ENCODE measurements at regions not wholly inside any gene's neighbourhood (a gene's known extent, or its start where the extent isn't known, plus 50 kb on each side); places are given as distances from the start of the nearest gene placed in this dataset.

GRCh38 chr7:18191862-18192625, 164.4 kb upstream of the PRPS1L1 start:
- FAIRE-seq = no peak
- CTCF ChIA-PET = no interaction called here

GRCh38 chr7:18194616-18195015, 167.0 kb upstream of the PRPS1L1 start:
- TF ChIP-seq ZNF302 (CRISPR knock-in tag; IDR thresholded peaks at IDR 0.05) (no peak), FOXS1 (CRISPR knock-in tag; IDR thresholded peaks at IDR 0.05) (no peak), JUNB (IDR thresholded peaks at IDR 0.05) (no peak)
- FAIRE-seq = no peak
- H3K4me1 ChIP-seq = peaks cover 4% of the 10 kb centered on the region; the same call in 1 of the 3 replicates
- CTCF ChIA-PET = no interaction called here
- no peak for DNase-seq (ENCODE audit: low read depth in 1 of 2, low spot score in 1 of 2)
- POLR2A ChIA-PET = no interaction called here
- H3K27ac ChIP-seq = no peak overlapping the region
- no peaks in the 10 kb centered on the region for H3K9me3 ChIP-seq
- no peak for ATAC-seq
- H3K4me2 ChIP-seq = no peak overlapping the region
- no peak overlapping the region for H3K4me3 ChIP-seq

More at GRCh38 chr7:18191862-18192625, 164.4 kb upstream of the PRPS1L1 start:
- H3K4me1 ChIP-seq = peaks cover 4% of the 10 kb centered on the region; the same call in 1 of the 3 replicates
- POLR2A ChIA-PET = no interaction called here
- H3K9me3 ChIP-seq = no peaks in the 10 kb centered on the region
- ATAC-seq (no peak), DNase-seq (ENCODE audit: low read depth in 1 of 2, low spot score in 1 of 2) (peak in 1 of 2 experiments; percentile 13)
- TF ChIP-seq E2F6 (IDR thresholded peaks at IDR 0.05; ENCODE audit: borderline replicate concordance, low read depth) = no peak
- no peak for TF ChIP-seq PBX3 (IDR thresholded peaks at IDR 0.05)
- no peak for TF ChIP-seq NPAS2 (CRISPR knock-in tag; IDR thresholded peaks at IDR 0.05; ENCODE audit: borderline replicate concordance)
- no peak for TF ChIP-seq MAFK (IDR thresholded peaks at IDR 0.05; ENCODE audit: partially characterized antibody)
- TF ChIP-seq RARB (CRISPR knock-in tag; IDR thresholded peaks at IDR 0.05) = no peak
- no peak for TF ChIP-seq ESRRA (IDR thresholded peaks at IDR 0.05; ENCODE audit: borderline replicate concordance, low read length)
- no peak for TF ChIP-seq USF2 (IDR thresholded peaks at IDR 0.05)
- TF ChIP-seq HOXB5 (CRISPR knock-in tag; IDR thresholded peaks at IDR 0.05) = no peak
- no peak for TF ChIP-seq HEYL (CRISPR knock-in tag; IDR thresholded peaks at IDR 0.05)
- no peak for TF ChIP-seq HOXA7 (CRISPR knock-in tag; IDR thresholded peaks at IDR 0.05)
- no peak for TF ChIP-seq EHF (CRISPR knock-in tag; IDR thresholded peaks at IDR 0.05)
- TF ChIP-seq ATOH8 (CRISPR knock-in tag; IDR thresholded peaks at IDR 0.05; ENCODE audit: low read depth) = no peak
- TF ChIP-seq POLR2AphosphoS2 (conservative IDR thresholded peaks at IDR 0.05; ENCODE audit: low read length) = no peak
- H3K4me3 ChIP-seq = no peak overlapping the region
- no peak overlapping the region for H3K27ac ChIP-seq
- 0 out of 3 replicates have a peak overlapping the region, but pooled peaks have one; percentile 13 for H3K4me2 ChIP-seq
- 66% methylated on average over 8 of the region's 8 CpGs for WGBS (ENCODE audit: missing lambda C conversion rate)

- Histone ChIP-seq H3K9me3 (no peaks in the 10 kb centered on the region), H3K4me3 (no peak overlapping the region), H3K27ac (no peak overlapping the region), H3K4me1 (peaks cover 4% of the 10 kb centered on the region; the same call in 1 of the 3 replicates), H3K4me2 (no peak overlapping the region)
- TF ChIP-seq FOXS1 (CRISPR knock-in tag; IDR thresholded peaks at IDR 0.05) = no peak
- ChIA-PET CTCF (no interaction called here), POLR2A (no interaction called here)
- DNase-seq (ENCODE audit: low read depth in 1 of 2, low spot score in 1 of 2) = no peak
- WGBS (ENCODE audit: missing lambda C conversion rate) = 66% methylated on average over 3 of the region's 3 CpGs
- FAIRE-seq = no peak
- no peak for ATAC-seq
These were observed 169.0 kb upstream of the PRPS1L1 start for GRCh38 chr7:18196638-18197037.

- Histone ChIP-seq H3K27ac (no peak overlapping the region), H3K9me3 (no peaks in the 10 kb centered on the region), H3K4me3 (no peak overlapping the region), H3K4me2 (no peak overlapping the region), H3K4me1 (no peaks in the 10 kb centered on the region)
- 52% methylated on average over 1 of the region's 1 CpG for WGBS (ENCODE audit: missing lambda C conversion rate)
- FAIRE-seq (no peak), DNase-seq (ENCODE audit: low read depth in 1 of 2, low spot score in 1 of 2) (no peak), ATAC-seq (no peak)
- CTCF ChIA-PET = no interaction called here
- no peak for TF ChIP-seq RFX5 (IDR thresholded peaks at IDR 0.05)
- peak; percentile 50 for TF ChIP-seq MAFK (IDR thresholded peaks at IDR 0.05; ENCODE audit: partially characterized antibody)
- POLR2A ChIA-PET = no interaction called here
These were observed 171.2 kb upstream of the PRPS1L1 start for GRCh38 chr7:18198868-18199267.
